ENCODE measurements at regions not wholly inside any gene's neighbourhood (a gene's known extent, or its start where the extent isn't known, plus 50 kb on each side); places are given as distances from the start of the nearest gene placed in this dataset.

- no peak for TF ChIP-seq CTCF (IDR thresholded peaks at IDR 0.05)
Measured at GRCh38 chr16:35306915-35307314, 1847.5 kb downstream of the TP53TG3F start.

GRCh38 chr16:35308674-35309073 lies 1849.3 kb downstream of the TP53TG3F start:
- Mint-ChIP-seq H3K36me3 (ENCODE audit: unreplicated experiment) (no peaks in the 10 kb centered on the region), H3K27me3 (ENCODE audit: unreplicated experiment) (no peaks in the 10 kb centered on the region), H3K4me3 (ENCODE audit: unreplicated experiment) (no peak overlapping the region), H3K27ac (ENCODE audit: unreplicated experiment) (no peak overlapping the region), H3K4me1 (ENCODE audit: unreplicated experiment) (no peaks in the 10 kb centered on the region), H3K9me3 (ENCODE audit: unreplicated experiment) (peaks cover 37% of the 10 kb centered on the region)
- no peak for TF ChIP-seq CTCF (IDR thresholded peaks at IDR 0.05)
- DNase-seq (ENCODE audit: extremely low spot score, unreplicated experiment), result no peak

More at GRCh38 chr16:35306915-35307314, 1847.5 kb downstream of the TP53TG3F start:
- H3K27ac Mint-ChIP-seq (ENCODE audit: unreplicated experiment), result no peak overlapping the region
- H3K36me3 Mint-ChIP-seq (ENCODE audit: unreplicated experiment), result no peaks in the 10 kb centered on the region
- no peak overlapping the region for H3K4me3 Mint-ChIP-seq (ENCODE audit: unreplicated experiment)
- no peak for DNase-seq (ENCODE audit: extremely low spot score, unreplicated experiment)
- no peaks in the 10 kb centered on the region for H3K27me3 Mint-ChIP-seq (ENCODE audit: unreplicated experiment)
- H3K9me3 Mint-ChIP-seq (ENCODE audit: unreplicated experiment), result peaks cover 25% of the 10 kb centered on the region
- no peaks in the 10 kb centered on the region for H3K4me1 Mint-ChIP-seq (ENCODE audit: unreplicated experiment)

- Mint-ChIP-seq H3K27ac (ENCODE audit: unreplicated experiment) (no peak overlapping the region), H3K9me3 (ENCODE audit: unreplicated experiment) (peaks cover 43% of the 10 kb centered on the region), H3K4me3 (ENCODE audit: unreplicated experiment) (no peak overlapping the region), H3K27me3 (ENCODE audit: unreplicated experiment) (no peaks in the 10 kb centered on the region), H3K4me1 (ENCODE audit: unreplicated experiment) (no peaks in the 10 kb centered on the region), H3K36me3 (ENCODE audit: unreplicated experiment) (no peaks in the 10 kb centered on the region)
- TF ChIP-seq CTCF (IDR thresholded peaks at IDR 0.05), result no peak
- no peak for DNase-seq (ENCODE audit: extremely low spot score, unreplicated experiment)
Measured at GRCh38 chr16:35310999-35311398, 1851.6 kb downstream of the TP53TG3F start.

GRCh38 chr16:35311475-35311874 lies 1852.1 kb downstream of the TP53TG3F start:
- TF ChIP-seq CTCF (IDR thresholded peaks at IDR 0.05), result no peak
- no peaks in the 10 kb centered on the region for H3K36me3 Mint-ChIP-seq (ENCODE audit: unreplicated experiment)
- no peak overlapping the region for H3K4me3 Mint-ChIP-seq (ENCODE audit: unreplicated experiment)
- no peaks in the 10 kb centered on the region for H3K27me3 Mint-ChIP-seq (ENCODE audit: unreplicated experiment)
- no peak for DNase-seq (ENCODE audit: extremely low spot score, unreplicated experiment)
- H3K27ac Mint-ChIP-seq (ENCODE audit: unreplicated experiment), result no peak overlapping the region
- peaks cover 39% of the 10 kb centered on the region for H3K9me3 Mint-ChIP-seq (ENCODE audit: unreplicated experiment)
- H3K4me1 Mint-ChIP-seq (ENCODE audit: unreplicated experiment), result no peaks in the 10 kb centered on the region

GRCh38 chr16:35314298-35314697 lies 1854.9 kb downstream of the TP53TG3F start:
- Mint-ChIP-seq H3K4me1 (ENCODE audit: unreplicated experiment) (no peaks in the 10 kb centered on the region), H3K4me3 (ENCODE audit: unreplicated experiment) (no peak overlapping the region), H3K36me3 (ENCODE audit: unreplicated experiment) (no peaks in the 10 kb centered on the region), H3K27me3 (ENCODE audit: unreplicated experiment) (no peaks in the 10 kb centered on the region), H3K9me3 (ENCODE audit: unreplicated experiment) (peaks cover 44% of the 10 kb centered on the region), H3K27ac (ENCODE audit: unreplicated experiment) (no peak overlapping the region)
- no peak for DNase-seq (ENCODE audit: extremely low spot score, unreplicated experiment)
- no peak for TF ChIP-seq CTCF (IDR thresholded peaks at IDR 0.05)

All from osteocyte (in vitro differentiated cells).